GM23338 (cell line): ENCODE measurements at regions not wholly inside any gene's neighbourhood (a gene's known extent, or its start where the extent isn't known, plus 50 kb on each side); places are given as distances from the start of the nearest gene placed in this dataset.

Source experiments
- CREB1 ChIP-seq: fragments of 250-450 bp; sonication (Bioruptor Pico); IDR thresholded peaks from 2 replicates; pipeline ENCODE4 v1.5.0; 2020; ENCODE audit warnings: low read depth, mild to moderate bottlenecking, moderate library complexity
- CTCF ChIP-seq, 2 experiments: fragments of 200-600 bp in 1 of 2; sonication (generic) in 1 of 2; conservative IDR thresholded peaks; 2 replicates each; pipeline versions ENCODE4 v1.5.1 to v1.6.1; 2016 to 2017; ENCODE audit warnings: antibody characterized with exemption in 2 of 2, low read depth in 2 of 2, mild to moderate bottlenecking in 2 of 2, moderate library complexity in 1 of 2
- EZH2 ChIP-seq: fragments of 200-600 bp; sonication (generic); IDR thresholded peaks from one replicate; pipeline ENCODE4 v1.8.0; 2017; ENCODE audit warnings: antibody characterized with exemption, mild to moderate bottlenecking, low read depth; ENCODE audit not compliant: unreplicated experiment
- EZH2phosphoT487 ChIP-seq: fragments of 200-600 bp; sonication (generic); IDR thresholded peaks from one replicate; pipeline ENCODE4 v1.8.1; 2018; ENCODE audit warnings: antibody characterized with exemption; ENCODE audit not compliant: unreplicated experiment
- JUNB ChIP-seq: IDR thresholded peaks from one replicate; pipeline ENCODE4 v1.6.1; 2016; ENCODE audit warnings: antibody characterized with exemption; ENCODE audit not compliant: unreplicated experiment
- NANOG ChIP-seq: IDR thresholded peaks from 2 replicates; pipeline ENCODE4 v1.6.1; 2016; ENCODE audit warnings: antibody characterized with exemption, borderline replicate concordance
- POLR2AphosphoS5 ChIP-seq: IDR thresholded peaks from 2 replicates; pipeline ENCODE4 v1.6.1; 2016; ENCODE audit warnings: antibody characterized with exemption, low read depth
- STAT1 ChIP-seq: IDR thresholded peaks from one replicate; pipeline ENCODE4 v1.6.1; 2016; ENCODE audit warnings: antibody characterized with exemption; ENCODE audit not compliant: unreplicated experiment
- ZNF114 ChIP-seq: fragments of 250-450 bp; sonication (Bioruptor Pico); IDR thresholded peaks from 2 replicates; pipeline ENCODE4 v1.5.0; 2020; ENCODE audit warnings: mild to moderate bottlenecking, moderate library complexity
- ZNF331 ChIP-seq: fragments of 250-450 bp; sonication (Bioruptor Pico); IDR thresholded peaks from 2 replicates; pipeline ENCODE4 v1.5.0; 2020; ENCODE audit warnings: low read depth, mild to moderate bottlenecking, moderate library complexity
- TF ChIP-seq, protein P1 (sequence below): IDR thresholded peaks from one replicate; pipeline ENCODE4 v1.6.1; 2018; ENCODE audit warnings: antibody characterized with exemption; ENCODE audit not compliant: unreplicated experiment

GRCh38 chr18:60215432-60215831 lies 157.1 kb downstream of the MC4R start:
- no peak for TF ChIP-seq CTCF (conservative IDR thresholded peaks at IDR 0.05; ENCODE audit: low read depth in 2 of 2)
- no peak for TF ChIP-seq POLR2AphosphoS5
- TF ChIP-seq, protein P1, sequence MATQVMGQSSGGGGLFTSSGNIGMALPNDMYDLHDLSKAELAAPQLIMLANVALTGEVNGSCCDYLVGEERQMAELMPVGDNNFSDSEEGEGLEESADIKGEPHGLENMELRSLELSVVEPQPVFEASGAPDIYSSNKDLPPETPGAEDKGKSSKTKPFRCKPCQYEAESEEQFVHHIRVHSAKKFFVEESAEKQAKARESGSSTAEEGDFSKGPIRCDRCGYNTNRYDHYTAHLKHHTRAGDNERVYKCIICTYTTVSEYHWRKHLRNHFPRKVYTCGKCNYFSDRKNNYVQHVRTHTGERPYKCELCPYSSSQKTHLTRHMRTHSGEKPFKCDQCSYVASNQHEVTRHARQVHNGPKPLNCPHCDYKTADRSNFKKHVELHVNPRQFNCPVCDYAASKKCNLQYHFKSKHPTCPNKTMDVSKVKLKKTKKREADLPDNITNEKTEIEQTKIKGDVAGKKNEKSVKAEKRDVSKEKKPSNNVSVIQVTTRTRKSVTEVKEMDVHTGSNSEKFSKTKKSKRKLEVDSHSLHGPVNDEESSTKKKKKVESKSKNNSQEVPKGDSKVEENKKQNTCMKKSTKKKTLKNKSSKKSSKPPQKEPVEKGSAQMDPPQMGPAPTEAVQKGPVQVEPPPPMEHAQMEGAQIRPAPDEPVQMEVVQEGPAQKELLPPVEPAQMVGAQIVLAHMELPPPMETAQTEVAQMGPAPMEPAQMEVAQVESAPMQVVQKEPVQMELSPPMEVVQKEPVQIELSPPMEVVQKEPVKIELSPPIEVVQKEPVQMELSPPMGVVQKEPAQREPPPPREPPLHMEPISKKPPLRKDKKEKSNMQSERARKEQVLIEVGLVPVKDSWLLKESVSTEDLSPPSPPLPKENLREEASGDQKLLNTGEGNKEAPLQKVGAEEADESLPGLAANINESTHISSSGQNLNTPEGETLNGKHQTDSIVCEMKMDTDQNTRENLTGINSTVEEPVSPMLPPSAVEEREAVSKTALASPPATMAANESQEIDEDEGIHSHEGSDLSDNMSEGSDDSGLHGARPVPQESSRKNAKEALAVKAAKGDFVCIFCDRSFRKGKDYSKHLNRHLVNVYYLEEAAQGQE, result no peak
- TF ChIP-seq EZH2phosphoT487, result no peak
- no peak for TF ChIP-seq ZNF114 (CRISPR knock-in tag)
- no peak for TF ChIP-seq CREB1
- no peak for TF ChIP-seq EZH2
- no peak for TF ChIP-seq JUNB
- TF ChIP-seq NANOG, result no peak
- no peak for TF ChIP-seq STAT1
- TF ChIP-seq ZNF331 (CRISPR knock-in tag), result no peak
